ENCODE measurements at regions not wholly inside any gene's neighbourhood (a gene's known extent, or its start where the extent isn't known, plus 50 kb on each side); places are given as distances from the start of the nearest gene placed in this dataset.

GRCh38 chr1:67491280-67491679 lies 61.1 kb upstream of the SERBP1 start:
- TF ChIP-seq SUZ12 (IDR thresholded peaks at IDR 0.05; ENCODE audit: extremely low read depth, insufficient read depth, insufficient read length): no peak
- no peak for TF ChIP-seq ZNF274 (IDR thresholded peaks at IDR 0.05; ENCODE audit: low read depth, low read length)
- TF ChIP-seq YY1 (IDR thresholded peaks at IDR 0.05; ENCODE audit: insufficient read depth, insufficient read length): no peak

Data from NT2/D1 (cell line).